ENCODE measurements at regions not wholly inside any gene's neighbourhood (a gene's known extent, or its start where the extent isn't known, plus 50 kb on each side); places are given as distances from the start of the nearest gene placed in this dataset.
"Not testable (repeated sequence)": the region's sequence is repeated elsewhere in the genome, so short reads cannot be mapped to it uniquely, and the experiment has no call there.

DNA sequence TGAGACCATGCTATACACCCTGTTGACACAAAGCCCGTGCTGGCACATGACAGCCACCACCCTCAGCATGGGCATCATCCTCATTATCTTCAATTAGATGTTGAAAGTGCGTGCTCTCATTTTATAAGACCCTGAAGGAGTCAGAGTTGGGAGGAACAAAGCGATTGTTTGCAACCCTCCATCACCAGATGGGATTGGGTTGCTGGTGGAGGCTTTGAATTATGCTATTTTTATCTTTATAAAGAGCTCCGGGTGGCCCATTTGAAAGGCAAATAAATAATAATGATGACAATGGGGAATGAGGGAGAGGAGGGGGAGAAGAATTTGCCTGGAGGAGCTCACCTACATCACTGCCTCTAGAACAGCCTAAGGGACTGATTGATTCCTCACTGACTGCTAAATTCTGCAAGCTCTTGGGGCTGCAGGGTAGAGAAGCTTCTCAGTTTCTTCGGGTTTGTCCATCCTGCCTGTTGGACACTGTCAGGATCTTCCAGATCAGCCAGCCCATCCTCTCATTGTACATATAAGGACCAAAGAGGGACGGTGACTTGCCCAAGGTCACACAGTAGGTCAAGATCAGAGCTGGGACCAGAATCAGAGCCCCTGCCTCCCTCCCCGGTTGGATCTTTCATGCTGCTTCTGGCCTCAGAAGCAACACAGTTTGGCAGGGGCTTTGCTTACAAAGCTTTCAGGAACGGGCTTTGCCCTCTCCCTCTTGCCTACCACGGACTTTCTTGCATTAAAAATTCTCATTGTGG lies 130.9 kb upstream of the ZBTB40 start:
- no peak for DNase-seq

DNA sequence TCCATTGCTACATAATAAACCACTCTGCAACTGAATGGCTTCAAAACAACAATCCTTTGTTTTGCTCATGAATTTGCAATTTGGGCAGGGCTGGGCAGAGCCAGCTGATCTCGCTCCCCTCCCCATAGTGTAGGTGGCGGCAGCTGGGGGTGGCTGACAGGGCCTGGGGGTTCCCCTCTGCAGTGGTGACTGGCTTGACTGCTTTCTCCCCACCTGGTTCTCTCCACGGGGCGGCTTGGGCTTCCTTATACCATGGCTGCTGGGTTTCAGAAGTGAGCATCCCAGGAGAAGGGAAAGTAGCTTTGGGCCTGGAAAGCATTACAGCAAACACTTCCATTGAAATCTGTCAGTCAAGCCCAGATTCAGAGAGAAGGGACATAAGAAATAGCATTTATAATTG lies 129.7 kb upstream of the ZBTB40 start:
- DNase-seq: no peak

DNA sequence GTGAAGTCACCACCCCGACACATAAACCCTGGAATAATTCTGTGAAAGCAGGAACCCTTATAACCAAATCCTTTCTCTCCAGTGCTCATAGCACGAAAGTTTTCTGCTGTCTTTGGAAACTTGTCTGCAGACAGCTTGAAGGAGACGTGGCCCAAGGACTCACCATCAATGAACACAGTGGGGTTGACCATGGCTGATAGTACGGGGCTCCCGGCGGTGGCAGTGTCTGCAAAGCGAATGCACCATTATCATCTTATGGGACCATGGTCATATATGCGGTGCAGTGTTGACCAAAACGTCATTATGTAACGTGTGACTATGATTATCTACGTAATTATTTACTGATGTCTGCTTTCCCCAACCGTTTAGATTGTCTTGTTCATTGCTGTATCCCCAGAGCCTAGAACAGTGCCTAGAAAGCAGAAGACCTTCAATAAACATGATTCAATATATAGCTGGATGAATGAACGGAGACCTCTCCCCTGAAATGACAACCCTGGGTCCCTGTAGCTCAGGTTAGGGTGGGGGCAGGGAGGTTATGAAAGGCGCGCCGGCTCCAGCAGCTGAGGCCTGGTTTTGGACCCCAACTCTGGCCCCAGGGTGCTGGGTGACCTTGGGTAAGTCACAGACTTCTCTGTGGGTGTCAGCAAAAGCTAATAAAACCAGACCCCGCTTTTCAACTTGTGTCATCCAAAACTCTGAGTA lies 128.4 kb upstream of the ZBTB40 start:
- DNase-seq: no peak

DNA sequence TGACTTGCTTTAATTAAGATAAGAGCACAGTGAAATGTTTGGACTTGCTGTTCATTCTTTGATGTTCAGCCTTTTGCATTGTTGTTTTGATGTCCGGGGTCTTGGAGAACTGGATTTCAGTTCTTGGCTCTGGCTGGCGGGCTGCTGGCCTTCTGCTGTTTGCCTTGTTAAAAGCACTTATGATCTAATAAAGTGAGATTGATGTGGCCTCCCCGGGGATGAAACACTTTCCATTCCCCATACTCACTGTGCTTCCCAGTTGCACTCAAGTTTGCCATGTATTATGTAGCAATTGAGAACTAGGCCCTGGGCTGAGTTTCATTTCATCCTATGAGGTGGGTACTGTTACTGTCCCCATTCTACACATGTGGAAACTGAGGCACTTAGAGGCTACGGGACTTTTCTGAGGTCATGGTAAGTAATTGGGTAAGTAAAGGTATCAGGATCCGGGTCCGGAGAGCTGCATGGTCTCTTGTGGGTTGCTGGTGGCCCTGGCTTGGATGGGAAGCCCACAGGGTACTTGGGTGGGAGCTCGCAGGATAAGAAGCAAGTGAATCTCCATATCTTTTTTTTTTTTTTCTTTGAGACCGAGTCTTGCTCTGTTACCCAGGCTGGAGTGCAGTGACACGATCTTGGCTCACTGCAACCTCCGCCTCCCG lies 127.7 kb upstream of the ZBTB40 start:
- no peak for DNase-seq

DNA sequence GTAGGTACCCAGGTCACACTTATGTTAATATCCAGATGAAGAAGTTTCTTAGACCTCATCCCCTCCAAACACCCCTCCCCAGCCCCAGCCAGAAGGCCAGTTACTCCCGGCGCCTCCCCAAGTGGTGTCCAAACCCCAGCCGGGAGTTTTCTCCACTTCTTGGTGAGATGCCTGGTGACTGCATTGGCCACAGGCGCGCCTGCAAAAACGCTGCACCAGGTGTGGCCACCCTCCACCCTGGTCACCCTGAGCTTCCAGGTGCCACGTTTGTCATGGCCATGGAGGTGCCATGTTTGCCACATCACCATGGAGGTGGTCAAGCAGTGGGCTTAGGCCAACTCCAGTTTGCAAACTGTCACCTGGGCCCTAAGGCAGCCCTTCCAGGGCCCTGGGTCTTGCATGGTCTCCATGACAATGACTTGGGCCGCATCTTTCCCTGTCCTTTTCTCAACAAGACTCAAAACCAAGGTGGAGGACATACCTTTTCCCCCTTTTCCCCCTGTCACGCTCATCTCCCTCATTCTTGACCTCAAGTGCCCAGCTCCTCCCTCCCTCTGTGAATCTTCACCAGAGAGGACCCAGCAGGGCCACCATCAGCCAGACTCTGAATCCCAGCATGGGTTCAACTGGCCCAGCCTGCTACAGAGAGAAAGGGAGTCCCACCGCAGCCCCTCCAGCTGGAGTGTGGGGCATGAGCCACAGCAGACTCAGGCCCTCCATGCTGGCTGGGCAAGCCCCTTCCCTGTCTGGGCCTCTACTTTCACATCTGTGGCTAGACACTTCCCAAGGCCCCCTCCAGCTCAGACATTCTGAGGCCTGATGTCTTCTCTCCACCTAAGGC lies 125.9 kb upstream of the ZBTB40 start:
- DNase-seq: no peak

DNA sequence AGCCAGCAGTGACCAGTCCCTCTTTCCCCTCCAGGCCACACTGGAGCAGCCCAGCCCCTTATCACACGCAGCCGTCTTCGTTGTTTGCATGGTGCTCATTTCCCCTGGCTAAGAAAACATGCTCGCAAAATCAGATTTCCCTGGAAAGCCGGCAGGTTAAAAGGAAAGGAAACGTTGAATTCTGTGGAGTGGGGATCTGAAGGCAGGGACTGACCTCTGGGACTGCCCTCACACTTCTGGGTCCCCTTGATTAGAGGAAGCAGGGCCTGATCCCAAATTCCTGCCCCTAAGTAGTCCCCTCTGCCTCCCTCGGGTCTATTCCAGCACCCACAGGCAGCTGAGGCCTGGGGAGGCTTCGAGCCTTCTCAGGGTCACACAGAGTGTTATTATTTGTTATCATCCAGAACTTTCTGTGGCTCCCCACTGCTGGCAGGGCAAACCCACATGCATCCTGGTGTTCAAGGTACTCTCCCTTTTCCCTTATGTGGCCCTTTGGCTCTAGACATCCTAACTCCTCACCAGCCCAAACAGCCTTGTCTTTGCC lies 125.2 kb upstream of the ZBTB40 start:
- DNase-seq: no peak

DNA sequence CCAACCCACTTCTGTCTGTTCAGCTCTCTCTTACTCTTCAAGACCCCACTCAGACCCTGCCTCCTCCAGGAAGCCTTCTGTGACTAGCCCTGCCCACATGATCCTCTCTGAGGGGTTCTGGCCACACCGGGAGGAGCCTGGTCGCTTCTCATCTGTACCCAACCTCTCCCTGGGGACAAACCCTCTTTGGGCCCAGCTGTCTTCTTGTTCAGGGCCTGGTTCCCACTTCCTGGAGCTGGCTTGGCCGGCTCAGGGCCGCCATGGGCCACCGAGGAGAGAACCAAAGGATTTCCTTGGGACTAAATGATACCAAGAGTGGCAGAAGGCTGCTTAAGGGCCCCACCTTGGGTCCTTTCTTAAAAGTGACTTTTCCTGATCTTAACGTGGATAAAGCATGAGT lies 124.7 kb upstream of the ZBTB40 start:
- DNase-seq: no peak

DNA sequence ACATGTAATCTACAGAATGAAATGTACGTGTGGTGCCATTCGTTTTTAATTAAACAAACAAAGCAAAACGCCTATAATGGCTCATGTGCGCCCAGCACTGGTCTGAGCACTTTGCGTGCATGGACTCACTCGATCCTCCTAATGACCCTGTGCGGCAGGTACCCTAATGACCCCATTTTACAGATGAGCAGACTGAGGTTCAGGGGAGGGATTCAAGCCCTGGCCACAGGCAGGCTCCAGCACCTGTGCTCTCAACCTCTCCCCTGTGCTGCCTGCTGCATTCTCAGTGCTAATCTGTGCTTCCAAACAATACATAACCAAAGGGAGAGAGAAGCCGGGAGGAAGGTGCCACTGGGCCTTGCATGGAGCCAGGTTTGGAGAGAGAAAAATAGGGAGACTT lies 124.2 kb upstream of the ZBTB40 start:
- no peak for DNase-seq

DNA sequence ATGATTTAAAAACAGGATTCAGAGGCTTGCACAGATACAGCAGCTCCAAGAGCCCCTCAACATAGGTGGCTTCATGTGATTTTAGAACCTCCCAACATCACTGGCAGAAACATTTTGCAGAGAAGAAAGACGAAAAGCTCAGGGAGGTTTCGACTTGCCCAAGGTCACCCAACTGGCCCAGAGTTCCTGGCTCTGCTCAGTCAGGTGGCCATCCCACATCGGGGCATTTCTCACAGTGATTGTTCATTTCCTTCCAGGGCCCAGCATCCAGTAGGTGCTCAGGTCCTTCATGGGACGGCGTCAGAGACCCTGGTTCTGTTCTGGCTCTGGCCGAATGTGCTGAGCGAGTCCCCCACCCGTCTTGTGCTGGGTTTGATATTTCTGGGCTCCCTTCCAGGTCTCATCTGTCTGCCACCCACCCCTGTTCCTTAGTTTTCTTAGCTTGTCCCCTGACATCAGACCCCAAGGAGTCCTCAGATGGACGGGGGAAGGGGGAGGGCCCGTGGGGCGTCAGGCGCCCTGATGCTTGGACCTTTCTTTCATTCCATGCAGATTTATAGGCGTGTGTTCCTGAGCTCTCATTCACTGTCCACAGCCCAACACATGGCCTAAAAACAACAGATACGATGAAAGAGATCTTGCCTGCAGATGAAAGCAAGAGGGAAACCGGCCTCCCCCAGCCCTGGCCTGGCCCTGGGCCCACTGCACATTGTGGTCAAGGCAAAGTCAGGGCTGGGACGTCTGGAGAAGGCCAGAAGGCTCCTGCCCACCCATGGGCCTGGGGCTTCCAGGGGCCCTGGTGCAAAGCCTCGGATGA lies 123.1 kb upstream of the ZBTB40 start:
- no peak for DNase-seq

DNA sequence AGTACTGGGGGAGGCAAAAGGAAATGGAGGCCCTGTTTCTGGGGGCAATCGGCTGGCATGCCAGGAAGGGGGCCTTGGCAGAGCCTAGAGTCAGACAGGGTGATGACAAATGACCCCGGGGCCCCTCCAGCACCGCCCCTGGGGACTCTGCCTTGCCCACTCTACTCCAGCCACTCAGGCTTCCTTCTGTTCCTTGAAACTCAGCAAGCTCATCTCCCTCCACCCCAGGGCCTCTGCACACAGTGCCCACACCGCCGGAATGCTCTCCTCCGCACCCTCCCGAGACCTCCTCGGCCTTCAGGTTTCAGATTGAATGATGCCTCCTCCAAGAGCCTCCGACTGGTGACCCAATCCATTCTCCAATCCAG lies 122.5 kb upstream of the ZBTB40 start:
- DNase-seq: no peak

DNA sequence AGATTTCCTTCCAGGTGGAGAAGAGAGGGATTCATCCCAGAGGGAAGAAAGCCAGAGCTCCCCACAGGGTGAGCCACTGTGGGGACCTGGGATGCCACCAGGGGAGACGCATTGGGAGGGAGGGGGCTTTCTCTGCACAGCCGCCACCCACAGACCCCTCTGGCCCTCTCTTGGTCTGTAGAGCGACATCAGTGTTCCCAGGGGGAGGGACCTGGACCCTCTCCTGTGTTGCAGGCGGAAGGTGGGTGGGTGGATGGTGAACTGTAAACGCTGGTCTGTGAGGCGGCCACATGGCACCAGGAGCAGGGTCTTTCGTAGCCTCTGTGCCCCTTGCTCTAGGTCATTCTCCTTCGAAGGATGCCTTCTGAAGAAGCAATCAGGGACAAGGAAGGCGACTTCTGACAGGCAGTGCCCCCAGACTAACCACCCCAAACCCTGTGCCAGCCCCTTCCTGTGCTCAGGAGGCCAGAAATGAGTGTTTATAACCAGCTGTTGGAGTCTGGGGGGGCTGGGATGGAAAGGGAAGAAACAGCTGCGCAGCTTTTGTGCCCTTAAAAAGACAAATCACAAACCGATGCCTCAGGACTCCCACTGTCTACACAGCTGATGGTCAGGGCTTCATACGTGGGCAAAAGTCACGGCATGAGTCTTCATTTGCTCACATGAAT lies 121.4 kb upstream of the ZBTB40 start:
- DNase-seq: no peak

DNA sequence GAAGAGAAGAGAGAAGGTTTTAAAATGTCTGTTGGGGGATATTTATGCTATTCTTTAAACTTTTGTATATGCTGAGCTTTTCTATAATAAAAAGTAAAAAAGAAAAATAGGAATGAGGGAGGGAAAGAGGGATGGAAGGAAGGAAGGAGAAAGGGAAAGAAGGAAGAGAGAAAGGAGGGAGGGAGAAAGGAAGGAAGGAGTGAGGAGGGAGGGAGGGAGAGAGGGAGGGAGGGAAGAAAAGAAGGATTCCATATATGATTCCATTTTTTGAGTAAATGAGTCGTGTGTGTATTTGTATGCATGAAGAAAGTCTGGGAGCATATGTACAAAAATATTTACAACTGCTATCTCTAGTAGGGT lies 120.9 kb upstream of the ZBTB40 start:
- DNase-seq: no peak

DNA sequence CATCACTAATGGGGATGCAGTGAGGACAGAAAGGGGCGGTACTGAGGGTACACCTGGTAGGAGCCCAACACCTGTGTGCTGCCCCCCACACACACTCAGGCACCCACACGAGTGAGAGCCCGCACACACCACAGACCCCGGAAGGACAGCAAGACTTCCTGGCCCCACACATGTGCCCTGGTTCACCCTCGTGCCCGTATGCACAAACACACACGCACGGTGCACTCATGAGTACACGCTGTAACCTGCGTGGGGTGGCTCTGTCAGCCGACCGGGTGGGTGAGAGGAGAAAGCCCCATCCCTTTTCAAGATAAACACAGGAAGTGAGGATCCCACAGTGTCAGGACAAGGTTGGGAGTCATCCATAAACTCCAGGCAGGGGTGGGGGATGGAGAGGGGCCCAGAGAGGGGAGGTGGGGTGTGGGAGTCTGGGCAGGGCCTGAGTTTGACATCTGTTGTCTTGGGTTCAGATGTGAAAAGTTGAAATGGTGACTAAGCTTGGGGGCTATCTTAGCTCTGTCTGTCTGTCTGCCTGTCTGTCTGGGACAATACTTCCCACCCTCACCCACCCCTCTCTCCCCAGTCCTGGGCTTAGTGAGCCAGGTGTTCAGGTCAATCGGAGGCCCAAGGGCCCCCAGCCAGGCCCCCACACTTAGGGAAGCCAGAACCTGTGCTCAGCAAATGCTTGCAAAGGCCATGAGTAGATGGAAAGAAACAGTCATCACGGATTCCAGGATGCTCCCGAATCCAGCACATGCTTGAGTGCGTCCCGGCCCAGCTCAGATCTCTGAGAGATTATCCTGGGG lies 119.8 kb upstream of the ZBTB40 start:
- no peak for DNase-seq

DNA sequence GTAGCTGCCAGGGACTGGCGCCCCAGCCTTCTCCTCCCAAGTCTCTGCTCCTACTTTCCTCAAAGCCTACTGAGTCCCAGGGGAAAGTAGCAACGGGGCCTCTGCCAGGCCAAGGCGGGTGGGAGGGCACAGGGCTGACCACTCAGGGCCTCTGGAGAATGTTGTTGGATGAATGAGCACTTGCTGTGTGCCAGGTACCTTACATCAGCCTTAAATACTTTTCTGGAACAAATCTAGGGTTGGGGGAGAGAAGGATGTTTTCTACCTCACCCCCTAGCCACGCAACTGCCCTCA lies 119.3 kb upstream of the ZBTB40 start:
- DNase-seq: no peak

DNA sequence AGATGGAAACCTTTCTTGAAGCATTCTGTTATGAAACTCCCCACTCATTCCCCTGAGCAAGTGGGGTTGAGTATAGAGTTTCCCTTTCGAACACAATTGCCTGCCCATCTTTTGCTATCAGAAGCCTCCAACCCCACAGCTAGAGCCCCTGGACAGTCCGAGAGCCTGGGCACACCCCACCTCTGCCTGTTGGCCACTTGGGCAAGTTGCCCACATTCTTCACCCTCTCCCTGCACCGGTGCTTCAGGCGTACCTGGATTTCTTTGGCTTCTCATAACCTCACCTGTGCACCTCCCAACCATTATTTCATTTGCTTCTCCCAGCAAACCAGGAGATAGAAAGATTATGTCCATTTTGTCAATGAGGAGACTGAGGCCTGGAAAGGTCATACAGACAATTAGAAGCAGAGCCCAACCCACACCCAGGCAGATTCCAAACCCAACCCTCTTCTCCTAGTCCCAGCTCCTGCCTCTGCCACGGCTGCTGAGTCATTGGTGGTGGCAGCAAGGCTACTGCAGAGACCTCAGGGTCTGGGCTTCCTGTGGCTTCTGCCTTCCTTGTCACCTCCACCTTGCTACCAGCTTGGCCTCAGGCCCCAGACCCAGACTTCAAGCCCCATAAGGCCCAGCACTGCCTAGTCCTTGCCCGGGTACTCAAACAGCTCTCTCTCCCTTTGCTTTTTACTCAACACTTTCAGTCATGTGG lies 118.7 kb upstream of the ZBTB40 start:
- DNase-seq: no peak

DNA sequence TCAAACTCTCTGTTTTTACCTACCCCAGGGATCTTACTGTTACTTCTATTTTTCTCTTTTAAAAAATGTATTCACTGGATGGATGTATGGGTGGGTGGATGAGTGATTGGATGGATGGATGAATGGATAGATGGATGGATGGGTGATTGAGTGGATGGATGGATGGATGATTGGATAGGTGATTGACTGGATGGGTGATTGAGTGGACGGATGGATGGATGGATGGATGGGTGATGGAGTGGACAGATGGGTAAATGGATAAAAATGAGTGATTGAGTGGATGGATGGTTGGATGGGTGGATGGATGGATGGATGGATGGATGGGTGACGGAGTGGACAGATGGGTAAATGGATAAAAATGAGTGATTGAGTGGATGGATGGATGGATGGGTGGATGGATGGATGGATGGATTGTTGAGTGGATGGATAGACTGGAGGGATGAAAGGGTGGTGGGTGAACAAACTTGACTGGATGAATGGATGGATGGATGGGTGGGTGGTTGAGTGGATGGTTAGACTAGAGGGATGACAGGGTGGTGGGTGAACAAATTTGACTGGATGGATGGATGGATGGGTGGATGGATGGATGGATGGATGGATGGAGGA lies 118.0 kb upstream of the ZBTB40 start:
- DNase-seq: no peak

DNA sequence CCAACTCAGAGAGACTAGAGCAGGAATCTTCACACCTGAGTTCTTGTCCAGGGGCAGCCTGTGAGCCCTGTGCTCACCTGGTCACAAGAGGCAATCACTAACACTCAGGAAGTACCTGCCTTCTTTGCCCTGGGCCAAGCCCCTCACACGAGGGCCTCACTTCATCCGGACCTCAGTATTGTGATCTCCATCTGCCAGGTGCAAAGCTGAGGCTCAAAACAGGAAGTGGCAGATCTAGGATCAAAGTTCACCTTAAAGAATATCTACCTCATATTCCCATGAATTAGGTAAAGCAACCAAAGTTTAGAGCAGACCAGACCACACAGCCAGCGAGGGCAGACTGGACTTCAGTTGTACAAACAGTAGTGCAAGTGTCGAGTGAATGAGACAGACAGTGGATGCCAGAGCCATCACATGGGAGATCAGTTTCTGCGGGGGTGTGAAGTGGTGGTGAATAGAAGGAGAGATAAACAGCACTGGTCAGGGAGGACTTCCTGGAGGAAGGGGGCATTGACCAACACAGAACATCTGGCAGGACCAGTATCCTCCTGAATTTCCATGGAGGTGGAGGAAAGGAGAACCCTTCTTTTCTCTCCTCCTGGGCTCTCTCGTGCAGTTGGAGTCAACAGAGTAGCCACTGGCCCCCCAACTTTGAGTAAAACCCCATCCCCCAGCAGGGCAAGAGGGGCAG lies 116.6 kb upstream of the ZBTB40 start:
- DNase-seq: no peak

DNA sequence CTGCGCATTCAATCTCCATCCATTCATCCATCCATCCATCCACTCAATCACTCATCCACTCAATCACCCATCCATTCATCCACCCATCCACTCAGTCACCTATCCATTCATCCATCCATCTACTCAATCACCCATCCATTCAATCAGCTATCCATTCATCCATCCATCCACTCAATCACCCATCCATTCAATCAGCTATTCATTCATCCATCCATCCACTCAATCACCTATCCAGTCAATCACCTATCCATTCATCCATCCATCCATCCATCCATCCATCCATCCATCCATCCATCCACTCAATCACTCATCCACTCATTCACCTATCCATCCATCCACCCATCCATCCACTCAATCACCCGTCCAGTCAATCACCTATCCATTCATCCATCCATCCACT lies 115.4 kb upstream of the ZBTB40 start:
- DNase-seq: not testable (repeated sequence)
